Esophagus mucosa (tissue), 1 donor: ENCODE measurements at regions not wholly inside any gene's neighbourhood (a gene's known extent, or its start where the extent isn't known, plus 50 kb on each side); places are given as distances from the start of the nearest gene placed in this dataset.
"Not testable (repeated sequence)": the region's sequence is repeated elsewhere in the genome, so short reads cannot be mapped to it uniquely, and the experiment has no call there.

Source experiments
- ATAC-seq: fragments of 200-7000 bp; cut with Tn5 transposase; one replicate; pipeline ENCODE4 v1.9.1; 2020
- donor health status: DM: yes; HTN: yes; CAD: no.

DNA sequence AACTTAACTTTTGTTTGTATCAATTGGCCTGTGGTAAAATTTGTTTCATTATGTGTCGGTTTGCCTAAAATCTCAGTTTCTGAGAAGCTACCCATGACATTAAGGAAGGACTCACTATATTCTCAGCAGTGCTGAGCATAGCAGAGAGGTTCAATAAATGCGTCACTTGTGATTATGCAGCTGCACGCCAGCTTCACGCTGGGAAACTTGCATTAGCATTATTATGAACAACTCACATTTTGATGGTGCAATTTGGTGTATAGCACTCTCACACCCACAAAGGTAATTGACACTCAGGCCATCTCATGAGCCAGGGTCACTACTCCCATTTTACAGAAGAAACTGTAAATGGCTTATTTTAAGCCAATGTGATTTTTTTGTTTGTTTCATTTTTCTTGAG lies 80.6 kb upstream of the SALL1 start:
- no peak for ATAC-seq

DNA sequence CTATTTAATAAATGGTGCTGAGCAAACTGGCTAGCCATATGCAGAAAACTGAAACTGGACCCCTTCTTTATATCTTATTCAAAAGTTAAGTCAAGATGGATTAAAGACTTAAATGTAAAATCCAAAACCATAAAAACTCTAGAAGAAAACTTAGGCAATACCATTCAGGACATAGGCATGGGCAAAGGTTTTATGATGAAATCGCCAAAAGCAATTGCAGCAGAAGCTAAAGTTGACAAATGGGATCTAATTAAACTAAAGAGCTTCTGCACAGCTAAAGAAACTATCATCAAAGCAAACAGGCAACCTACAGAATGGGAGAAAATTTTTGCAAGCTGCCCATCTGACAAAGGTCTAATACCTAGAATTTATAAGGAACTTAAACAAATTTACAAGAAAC lies 79.0 kb upstream of the SALL1 start:
- ATAC-seq, result not testable (repeated sequence)

DNA sequence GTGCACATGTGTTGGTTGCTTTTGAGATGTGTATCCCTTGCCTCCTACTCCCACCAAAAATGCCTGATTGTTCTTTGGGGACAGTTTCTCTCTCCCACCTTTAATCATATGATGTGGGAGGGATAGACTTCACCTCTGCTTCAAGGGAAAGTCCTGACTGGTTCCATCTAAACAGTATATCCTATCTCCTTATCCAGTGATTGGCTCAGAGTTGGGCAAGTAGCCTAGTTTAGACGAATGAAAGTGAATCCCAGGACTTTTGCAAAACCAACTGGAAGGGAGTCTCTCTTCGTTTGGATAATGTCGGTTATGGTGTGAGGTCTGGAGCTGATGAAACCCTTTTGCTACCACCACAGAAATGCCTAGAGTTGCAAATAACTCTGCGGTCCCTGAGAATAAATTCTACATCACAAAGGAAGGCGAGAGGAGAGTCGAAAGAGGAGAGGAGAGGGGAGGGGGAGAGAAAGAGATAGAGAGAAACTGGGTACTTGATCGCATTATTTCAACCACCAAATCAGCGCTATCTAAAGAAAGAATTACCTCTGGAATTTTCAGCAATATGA lies 77.1 kb upstream of the SALL1 start:
- ATAC-seq, result no peak

DNA sequence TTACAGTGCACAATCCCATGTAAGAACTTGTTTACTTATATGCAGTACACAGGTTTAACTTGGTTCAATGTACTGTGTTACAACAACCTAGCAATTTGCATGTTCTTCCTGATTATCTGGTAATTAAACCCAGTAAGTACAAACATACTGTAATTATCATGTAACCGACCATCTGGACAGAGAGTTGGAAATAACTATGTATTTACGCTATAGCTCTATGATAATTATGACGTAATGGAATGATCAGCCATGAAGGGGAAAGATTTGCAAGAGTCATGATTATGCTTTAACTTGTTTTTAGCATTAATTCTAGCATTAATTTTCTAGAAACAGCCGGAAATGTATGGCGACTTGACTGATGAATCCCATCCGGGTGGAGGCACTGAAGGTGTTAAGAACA lies 74.8 kb upstream of the SALL1 start:
- ATAC-seq, result no peak

DNA sequence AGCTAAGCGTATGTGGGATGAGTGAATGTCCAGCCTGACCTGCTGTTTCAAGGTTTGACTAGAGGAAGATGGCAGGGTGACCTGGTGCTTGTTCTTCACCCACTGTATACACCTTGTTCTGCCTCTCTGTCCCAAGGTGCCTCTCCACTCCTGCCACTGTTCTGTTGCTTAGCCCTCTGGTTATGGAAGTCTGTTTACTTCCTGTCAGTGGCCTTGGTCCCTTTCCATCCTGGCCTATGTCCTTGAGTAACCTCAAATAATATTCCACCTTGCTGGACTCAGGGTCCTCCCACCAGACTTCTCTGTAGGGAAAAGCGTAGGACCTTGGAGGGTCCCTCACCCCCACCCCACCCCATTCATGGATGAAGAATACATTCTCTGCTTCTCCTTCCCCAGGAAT lies 73.2 kb upstream of the SALL1 start:
- ATAC-seq, result no peak

DNA sequence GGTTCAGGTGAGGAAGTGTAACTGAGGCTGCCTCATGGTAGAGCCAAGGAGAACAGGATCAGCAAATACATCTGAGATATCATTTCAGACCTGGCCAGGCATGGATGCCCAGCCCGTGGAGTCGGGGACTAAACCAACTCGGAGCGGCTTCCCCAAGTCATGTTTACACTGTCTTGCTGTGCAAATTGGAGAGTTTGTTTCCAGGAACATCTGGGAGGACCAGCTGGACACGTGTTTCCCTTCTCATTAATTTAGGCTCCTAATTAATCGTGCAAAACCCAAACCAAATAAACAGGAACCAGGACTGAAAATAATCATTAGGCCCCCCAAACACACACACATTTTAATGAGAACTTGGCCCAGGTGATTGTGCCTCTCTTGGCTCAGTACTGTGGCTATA lies 70.9 kb upstream of the SALL1 start:
- no peak for ATAC-seq

DNA sequence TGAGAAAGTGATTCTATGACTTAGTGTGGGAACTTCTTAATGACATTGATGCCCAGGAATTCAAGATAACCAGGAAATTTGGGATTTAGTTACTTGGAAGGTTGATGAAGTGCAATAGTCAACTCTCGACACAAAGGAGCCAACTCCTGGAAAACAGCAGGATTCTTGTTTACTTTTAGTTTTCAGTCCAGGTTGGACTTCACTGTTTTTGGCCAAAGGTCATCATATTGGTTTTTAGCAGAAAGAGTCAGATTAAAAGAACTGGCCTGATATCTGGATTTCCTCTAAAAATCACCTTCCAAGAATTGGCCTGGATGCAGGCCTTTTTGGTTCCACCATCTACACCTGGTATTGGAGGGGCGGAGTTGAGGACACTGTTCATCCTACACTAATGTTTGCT lies 60.1 kb upstream of the SALL1 start:
- no peak for ATAC-seq

DNA sequence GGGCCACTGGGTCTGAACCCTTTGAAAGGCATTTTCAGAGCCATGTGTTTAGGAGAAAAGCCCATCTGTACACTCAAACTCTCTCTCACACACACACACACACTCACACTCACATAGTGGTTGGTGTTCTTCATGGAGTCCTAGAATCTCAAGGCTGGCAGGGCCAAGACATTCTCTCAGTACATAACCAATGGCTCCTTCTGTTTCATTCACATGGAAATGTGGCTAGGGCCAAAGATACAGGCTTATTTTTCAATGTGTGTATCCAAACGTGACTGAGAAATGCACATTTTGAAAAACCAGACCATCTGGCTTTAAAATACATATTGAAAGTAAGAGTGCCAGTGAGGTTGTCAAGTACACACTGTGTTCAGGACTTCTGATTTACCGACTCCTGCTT lies 59.0 kb upstream of the SALL1 start:
- no peak for ATAC-seq

DNA sequence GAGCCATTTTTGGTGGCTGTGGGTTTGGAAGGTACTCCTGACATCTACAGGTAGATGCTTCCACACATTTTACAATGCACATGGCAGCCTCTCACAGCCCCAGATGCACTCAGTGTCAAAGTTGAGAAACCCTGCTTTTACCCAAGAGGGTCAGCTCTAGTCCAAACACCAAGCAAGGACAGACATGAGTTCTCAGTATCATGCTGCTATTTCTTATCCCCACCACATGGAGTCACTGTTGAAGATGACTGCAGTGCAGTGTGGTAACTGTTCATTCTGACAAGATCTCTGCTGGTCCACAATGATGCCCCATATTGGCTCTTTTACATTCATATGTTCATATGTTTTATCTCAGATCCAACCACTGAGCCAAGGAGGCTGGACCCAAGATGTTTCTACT lies 50.5 kb upstream of the SALL1 start:
- no peak for ATAC-seq
